K562 (cell line): ENCODE measurements at regions not wholly inside any gene's neighbourhood (a gene's known extent, or its start where the extent isn't known, plus 50 kb on each side); places are given as distances from the start of the nearest gene placed in this dataset.
A peak's percentile ranks its signal among the peaks of the same experiment; 100 is the strongest.

ENCODE experiments used
- ATAC-seq: fragments of 200-7000 bp; cut with Tn5 transposase; 3 replicates; pipeline ENCODE4 v1.9.1; 2020; ENCODE audit warnings: moderate library complexity
- BruUV-seq: library from RNA; stranded (reverse); fragments of 400-500 nt; replicated peaks from 2 replicates; lab custom pipeline; 2021; lab: Mats Ljungman, UMichigan
- CTCF ChIA-PET: fragments of 300-600 bp; formaldehyde crosslinking; extraction: SDS; loops from one replicate; lab custom pipeline; 2021; ENCODE audit warnings: low intra/inter-chr PET ratio; lab: Yijun Ruan, JAX
- POLR2A ChIA-PET: fragments of 300-600, 350-650 bp; sonication (Branson Sonifier 250); formaldehyde crosslinking; extraction: SDS; loops from one replicate; lab custom pipeline; 2021; ENCODE audit warnings: antibody characterized with exemption, inconsistent platforms; lab: Yijun Ruan, JAX
- DNase-seq, 4 experiments: peaks; one replicate each; pipeline versions ENCODE4 v3.0.0 to v3.0.0-alpha.2; 2011 to 2018; ENCODE audit warnings: low spot score in 3 of 4, mixed read lengths in 3 of 4; ENCODE audit errors: extremely low read depth in 1 of 4
- FAIRE-seq: peaks from 2 replicates; lab custom pipeline; 2011; peaks lifted over from hg19 to GRCh38; lab: Jason Lieb, UNC
- H2AFZ ChIP-seq: 2 replicates; pipeline ENCODE4 v1.6.0; 2011; ENCODE audit warnings: low read depth, low read length, control low read depth, inconsistent platforms
- H3K27ac ChIP-seq: fragments of 200-600 bp; 3 replicates; pipeline ENCODE4 v1.8.0; 2011; ENCODE audit warnings: low read depth, mild to moderate bottlenecking, control low read depth, inconsistent platforms, low read length, moderate library complexity, mixed read lengths; ENCODE audit errors: extremely low read depth
- H3K27me3 ChIP-seq, 2 experiments: fragments of 300-600 bp in 1 of 2; 2 replicates in 1 of 2; 3 replicates in 1 of 2; pipeline versions ENCODE4 v1.6.0 to v1.8.0; 2011; ENCODE audit warnings: inconsistent platforms in 2 of 2, low read length in 2 of 2, mild to moderate bottlenecking in 1 of 2, mixed read lengths in 1 of 2, moderate library complexity in 1 of 2; ENCODE audit not compliant: control insufficient read depth in 2 of 2, insufficient read depth in 2 of 2
- H3K36me3 ChIP-seq: fragments of 300-600 bp; 3 replicates; pipeline ENCODE4 v1.8.0; 2011; ENCODE audit warnings: mild to moderate bottlenecking, low read length, inconsistent platforms; ENCODE audit not compliant: control insufficient read depth, insufficient read depth
- H3K4me1 ChIP-seq, 2 experiments: fragments of 200-600 bp in 1 of 2; replicated peaks in 1 of 2; 2 replicates in 1 of 2; 3 replicates in 1 of 2; pipeline versions ENCODE4 v1.5.1 to v1.8.0; 2011; ENCODE audit warnings: inconsistent platforms in 2 of 2, low read length in 2 of 2, mild to moderate bottlenecking in 1 of 2, mixed read lengths in 1 of 2, moderate library complexity in 1 of 2; ENCODE audit not compliant: control insufficient read depth in 2 of 2, insufficient read depth in 2 of 2
- H3K4me2 ChIP-seq: 2 replicates; pipeline ENCODE4 v1.6.1; 2011; ENCODE audit warnings: low read length, control low read depth, inconsistent platforms, mixed read lengths; ENCODE audit not compliant: insufficient read depth
- H3K4me3 ChIP-seq: fragments of 200-600 bp; sonication (generic), shearing (Covaris generic); 2 replicates; pipeline ENCODE4 v1.5.1; 2016; ENCODE audit warnings: control low read depth, inconsistent platforms
- H3K79me2 ChIP-seq: fragments of 200-600 bp; 3 replicates; pipeline ENCODE4 v1.8.0; 2011; ENCODE audit warnings: low read length, inconsistent platforms; ENCODE audit not compliant: control insufficient read depth, insufficient read depth
- H3K9ac ChIP-seq, 2 experiments: 2 replicates each; pipeline versions ENCODE4 v1.6.0 to v1.6.1; 2011; ENCODE audit warnings: low read depth in 2 of 2, low read length in 2 of 2, control low read depth in 1 of 2, inconsistent platforms in 1 of 2, mild to moderate bottlenecking in 1 of 2, mixed read lengths in 1 of 2; ENCODE audit not compliant: insufficient read depth in 1 of 2
- H3K9me1 ChIP-seq: one replicate; pipeline ENCODE4 v1.6.0; 2011; ENCODE audit warnings: inconsistent platforms, mild to moderate bottlenecking, low read length, moderate library complexity; ENCODE audit not compliant: control insufficient read depth, insufficient read depth
- H3K9me3 ChIP-seq: replicated peaks from 2 replicates; pipeline ENCODE4 v1.5.1; 2011; ENCODE audit warnings: low read depth, low read length, inconsistent platforms; ENCODE audit not compliant: control insufficient read depth, insufficient read depth
- H4K20me1 ChIP-seq: replicated peaks from 2 replicates; pipeline ENCODE4 v1.6.1; 2011; ENCODE audit warnings: low read length, inconsistent platforms, mixed read lengths; ENCODE audit not compliant: control insufficient read depth, insufficient read depth
- BACH1 ChIP-seq: fragments of 200-800 bp; sonication (Bioruptor generic); IDR thresholded peaks from 2 replicates; pipeline ENCODE4 v1.6.1; 2016; ENCODE audit warnings: missing genetic modification characterization, missing compliant biosample characterization
- GTF2A2 ChIP-seq: IDR thresholded peaks from 2 replicates; pipeline ENCODE4 v1.6.1; 2016; ENCODE audit warnings: mild to moderate bottlenecking, missing genetic modification characterization, missing compliant biosample characterization
- HDGF ChIP-seq: fragments of 450-650 bp; IDR thresholded peaks from 2 replicates; pipeline ENCODE4 v1.6.1; 2016
- JUN ChIP-seq, 2 experiments: sonication (generic) in 1 of 2; formaldehyde crosslinking in 1 of 2; IDR thresholded peaks; 2 replicates each; pipeline versions ENCODE4 v1.6.1 to v1.8.0; 2012 to 2022; ENCODE audit warnings: borderline replicate concordance in 2 of 2, mild to moderate bottlenecking in 2 of 2, improper control_type of control experiment in 1 of 2, low read depth in 1 of 2, low read length in 1 of 2, missing genetic modification reagents in 1 of 2
- KLF6 ChIP-seq: fragments of 250-450 bp; sonication (Bioruptor Pico); IDR thresholded peaks from 2 replicates; pipeline ENCODE4 v1.4.0; 2020; ENCODE audit warnings: mild to moderate bottlenecking, moderate library complexity, borderline replicate concordance
- MAFF ChIP-seq: IDR thresholded peaks from 2 replicates; pipeline ENCODE4 v1.6.1; 2012; ENCODE audit warnings: low read length, improper control_type of control experiment
- MBD2 ChIP-seq: sonication (generic); IDR thresholded peaks from 2 replicates; pipeline ENCODE4 v1.6.1; 2016; ENCODE audit warnings: low read depth, borderline replicate concordance
- NFRKB ChIP-seq: fragments of 450-650 bp; IDR thresholded peaks from 2 replicates; pipeline ENCODE4 v1.6.1; 2016; ENCODE audit warnings: low read depth
- RBFOX2 ChIP-seq: fragments of 200-400 bp; formaldehyde crosslinking; IDR thresholded peaks from 2 replicates; pipeline ENCODE4 v1.6.1; 2017; ENCODE audit warnings: low read depth, mild to moderate bottlenecking, low read length, moderate library complexity
- SMAD3 ChIP-seq: fragments of 450-650 bp; formaldehyde crosslinking; conservative IDR thresholded peaks from 2 replicates; pipeline ENCODE4 v1.4.0; 2020; ENCODE audit warnings: mild to moderate bottlenecking
- ZBTB1 ChIP-seq: sonication (generic); formaldehyde crosslinking; IDR thresholded peaks from 2 replicates; pipeline ENCODE4 v1.8.1; 2023; ENCODE audit warnings: missing genetic modification reagents, low read depth, mild to moderate bottlenecking, borderline replicate concordance
- ZNF347 ChIP-seq: fragments of 450-650 bp; formaldehyde crosslinking; IDR thresholded peaks from 2 replicates; pipeline ENCODE4 v1.4.0; 2020; ENCODE audit warnings: low read depth, mild to moderate bottlenecking, moderate library complexity
- ZNF431 ChIP-seq: sonication (generic); formaldehyde crosslinking; IDR thresholded peaks from 2 replicates; pipeline ENCODE4 v1.8.0; 2022; ENCODE audit warnings: mild to moderate bottlenecking, missing genetic modification reagents
- ZNF584 ChIP-seq: fragments of 200-800 bp; sonication (Bioruptor generic); IDR thresholded peaks from 2 replicates; pipeline ENCODE4 v1.6.1; 2016; ENCODE audit warnings: low read depth, mild to moderate bottlenecking, missing genetic modification characterization, missing compliant biosample characterization
- ZNF586 ChIP-seq: fragments of 450-650 bp; formaldehyde crosslinking; conservative IDR thresholded peaks from 2 replicates; pipeline ENCODE4 v1.4.0; 2020; ENCODE audit warnings: mild to moderate bottlenecking, moderate library complexity
- ZNF668 ChIP-seq: fragments of 250-450 bp; sonication (Bioruptor Pico); IDR thresholded peaks from 2 replicates; pipeline ENCODE4 v1.8.0; 2022; ENCODE audit warnings: mild to moderate bottlenecking, inconsistent platforms
- ZNF707 ChIP-seq: fragments of 250-450 bp; sonication (Bioruptor Pico); conservative IDR thresholded peaks from 2 replicates; pipeline ENCODE4 v1.8.0; 2022; ENCODE audit warnings: inconsistent platforms, mild to moderate bottlenecking, moderate library complexity
- WGBS: fragments of 100-300 bp; shearing (Covaris generic); methylation state at CpG from one replicate; pipeline ENCODE4 v1.1.6; 2016; ENCODE audit warnings: low coverage, mixed read lengths; ENCODE audit not compliant: insufficient coverage; ENCODE audit errors: missing lambda C conversion rate; 5-methylcytosine and 5-hydroxymethylcytosine counted together
- in situ Hi-C: fragments of 300-500 bp; cut with MboI; formaldehyde crosslinking; loops from 4 replicates; pipeline ENCODE4 v1.15.0; 2018; ENCODE audit warnings: inconsistent platforms, mixed read lengths
- intact Hi-C: fragments of 100-400 bp; cut with micrococcal nuclease; formaldehyde crosslinking; loops from 2 replicates; pipeline ENCODE4 v1.14.2; 2022
- TF ChIP-seq, protein P1 (sequence below): fragments of 250-450 bp; sonication (Bioruptor Pico); IDR thresholded peaks from 2 replicates; pipeline ENCODE4 v1.5.0; 2021; ENCODE audit warnings: mild to moderate bottlenecking, moderate library complexity

DNA sequence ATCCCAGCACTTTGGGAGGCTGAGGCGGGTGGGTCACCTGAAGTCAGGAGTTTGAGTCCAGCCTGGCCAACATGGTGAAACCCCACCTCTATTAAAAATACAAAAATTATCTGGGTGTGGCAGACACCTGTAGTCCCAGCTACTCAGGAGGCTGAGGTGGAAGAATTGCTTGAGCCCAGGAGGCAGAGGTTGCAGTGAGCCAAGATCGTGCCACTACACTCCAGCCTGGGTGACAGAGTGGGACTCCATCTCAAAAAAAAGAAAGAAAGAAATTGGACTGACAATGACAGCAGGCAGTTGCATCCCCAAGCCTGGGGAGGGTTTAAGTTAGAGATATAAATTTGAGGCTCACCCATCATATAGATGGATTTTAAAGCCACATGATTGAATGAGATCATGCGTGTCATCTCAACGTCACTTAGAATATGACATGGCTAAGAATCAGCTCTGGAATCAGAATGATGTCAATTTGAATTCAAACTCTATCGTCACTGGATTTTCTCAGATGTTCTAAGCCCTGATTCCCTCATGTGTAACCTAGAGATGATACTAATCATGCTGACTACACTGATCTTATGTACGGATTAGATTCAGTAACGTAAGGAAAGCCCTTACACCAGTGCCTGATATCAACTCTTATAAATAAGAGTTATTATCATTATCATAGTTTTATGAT lies 534.0 kb upstream of the JARID2 start:
- peak overlapping the region; percentile 91 for H3K27ac ChIP-seq
- TF ChIP-seq JUN (IDR thresholded peaks at IDR 0.05; ENCODE audit: borderline replicate concordance, low read depth, low read length) (0 out of 2 replicates have a peak, but pooled peaks have one; percentile 4), JUN (CRISPR knock-in tag; IDR thresholded peaks at IDR 0.05; ENCODE audit: borderline replicate concordance) (no peak), ZBTB1 (no peak), NFRKB (peak; percentile 77; the same call in 1 of the 2 replicates), HDGF (peak; percentile 2; the same call in 1 of the 2 replicates), BACH1 (peak; percentile 75), ZNF431 (CRISPR knock-in tag) (no peak), RBFOX2 (peak; percentile 56), ZNF584 (peak; percentile 22; the same call in 1 of the 2 replicates), SMAD3 (CRISPR knock-in tag) (0 out of 2 replicates have a peak, but pooled peaks have one; percentile 3), ZNF347 (0 out of 2 replicates have a peak, but pooled peaks have one; percentile 29), MBD2 (no peak), GTF2A2 (tag) (peak; percentile 19; the same call in 1 of the 2 replicates), MAFF (no peak), ZNF586 (CRISPR knock-in tag) (0 out of 2 replicates have a peak, but pooled peaks have one; percentile 12), ZNF668 (CRISPR knock-in tag) (0 out of 2 replicates have a peak, but pooled peaks have one; percentile 60), ZNF707 (CRISPR knock-in tag) (0 out of 2 replicates have a peak, but pooled peaks have one; percentile 15), KLF6 (CRISPR knock-in tag) (0 out of 2 replicates have a peak, but pooled peaks have one; percentile 18)
- TF ChIP-seq, protein P1, sequence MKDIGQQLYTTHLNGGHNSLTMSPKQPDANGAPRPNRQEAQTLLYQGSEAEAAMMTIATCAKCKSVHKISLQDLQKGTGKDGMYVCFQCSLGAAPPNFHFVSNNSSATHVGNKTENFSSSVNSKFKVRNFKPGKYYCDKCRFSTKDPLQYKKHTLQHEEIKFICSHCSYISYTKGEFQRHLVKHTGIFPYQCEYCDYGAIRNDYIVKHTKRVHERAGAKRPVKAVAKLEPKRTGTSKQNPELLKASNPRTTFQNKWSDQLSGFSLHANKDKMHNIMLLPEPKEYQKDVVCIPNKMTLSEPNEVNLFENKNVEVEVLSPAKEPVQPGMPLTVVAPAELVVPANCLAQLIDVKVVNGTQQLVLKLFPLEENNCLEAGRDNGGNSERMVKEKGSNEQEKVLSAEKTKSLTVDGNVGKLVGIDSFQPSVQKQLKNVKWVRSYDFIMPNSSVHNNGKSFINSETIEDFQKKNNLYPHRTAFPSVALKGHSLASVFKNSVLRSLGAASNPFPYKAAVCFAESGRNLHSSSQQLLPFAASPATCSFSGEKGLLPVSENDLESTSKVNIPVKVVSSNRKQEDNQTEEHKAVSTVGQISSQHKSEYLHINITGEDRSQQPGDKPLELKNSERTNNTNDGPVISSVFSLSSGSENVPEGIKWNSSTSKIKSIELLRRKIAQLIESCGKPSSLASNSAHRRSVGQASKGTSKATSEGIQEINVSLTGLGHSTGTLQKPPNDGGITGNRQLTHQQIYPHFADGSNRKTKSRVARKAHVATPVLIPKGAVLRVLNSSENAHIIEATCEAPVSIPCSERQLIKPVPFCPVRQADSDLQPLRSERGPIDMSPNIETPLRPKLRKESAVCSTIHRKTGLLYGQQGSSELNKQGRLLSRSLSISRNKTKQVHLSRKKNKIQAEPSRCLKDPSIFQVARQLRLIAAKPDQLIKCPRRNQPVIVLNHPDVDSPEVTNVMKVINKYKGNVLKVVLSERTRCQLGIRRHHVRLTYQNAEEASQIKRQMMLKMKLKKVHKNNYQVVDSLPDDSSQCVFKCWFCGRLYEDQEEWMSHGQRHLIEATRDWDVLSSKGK (CRISPR knock-in tag) = no peak

More for the DNA sequence above, 534.0 kb upstream of the JARID2 start:
- BruUV-seq = TSS peak; percentile 89
- ATAC-seq (no peak), DNase-seq (no peak), FAIRE-seq (no peak)
- Histone ChIP-seq H3K27me3 (no peaks in the 10 kb centered on the region), H3K9me3 (peaks cover 6% of the 10 kb centered on the region), H3K4me2 (peak overlapping the region; percentile 80), H3K4me3 (no peak overlapping the region), H3K79me2 (no peaks in the 10 kb centered on the region), H3K36me3 (no peaks in the 10 kb centered on the region; the same call in 2 of the 3 replicates), H3K9ac (peak overlapping the region; percentile 34 to 66; a peak in 3 of 4 replicates), H2AFZ (peak overlapping the region; percentile 73; the same call in 1 of the 2 replicates), H4K20me1 (no peaks in the 10 kb centered on the region), H3K9me1 (no peaks in the 10 kb centered on the region), H3K4me1 (peaks cover 21 to 56% of the 10 kb centered on the region in 2 experiments)
- POLR2A ChIA-PET = interaction anchor here (0.5 to 2.4 kb wide), 12 partner anchors 9 to 1595 kb away, joined by 3 to 11 read pairs (median 3); no protein-coding TSS in a partner anchor
- intact Hi-C loops (loop anchor here (2.0 to 5.0 kb wide), 3 partner anchors 23 to 260 kb away; no protein-coding TSS in a partner anchor), in situ Hi-C loops (no loop called here)
- 41% methylated on average over 7 of the region's 7 CpGs for WGBS
- CTCF ChIA-PET = no interaction called here
